ENCODE measurements at regions not wholly inside any gene's neighbourhood (a gene's known extent, or its start where the extent isn't known, plus 50 kb on each side); places are given as distances from the start of the nearest gene placed in this dataset.
"Not testable (repeated sequence)": the region's sequence is repeated elsewhere in the genome, so short reads cannot be mapped to it uniquely, and the experiment has no call there.

DNA sequence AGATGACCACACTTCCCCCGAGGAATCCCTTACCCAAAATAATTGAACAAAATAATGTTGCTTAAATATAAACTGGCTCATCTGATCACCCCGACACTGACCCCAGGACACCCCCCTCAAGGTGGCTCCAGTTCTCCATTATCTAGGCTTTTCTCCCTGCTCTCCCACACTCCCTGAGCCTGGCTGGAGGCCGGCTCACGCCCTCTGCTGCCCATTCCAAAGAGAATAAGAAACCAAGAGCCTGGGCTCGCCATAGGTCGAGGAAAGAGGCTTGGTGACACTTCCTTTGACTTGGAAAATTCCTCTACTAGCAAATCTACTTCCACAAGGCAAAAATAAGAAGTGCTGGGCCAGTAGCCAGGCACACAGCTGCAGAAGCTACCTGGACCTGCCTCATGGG is 63.3 kb upstream of the OR4C13 start:
- not testable (repeated sequence) for DNase-seq (ENCODE audit: low read depth); H3K4me3 ChIP-seq (ENCODE audit: low read depth, low read length)
- TF ChIP-seq, protein P1, sequence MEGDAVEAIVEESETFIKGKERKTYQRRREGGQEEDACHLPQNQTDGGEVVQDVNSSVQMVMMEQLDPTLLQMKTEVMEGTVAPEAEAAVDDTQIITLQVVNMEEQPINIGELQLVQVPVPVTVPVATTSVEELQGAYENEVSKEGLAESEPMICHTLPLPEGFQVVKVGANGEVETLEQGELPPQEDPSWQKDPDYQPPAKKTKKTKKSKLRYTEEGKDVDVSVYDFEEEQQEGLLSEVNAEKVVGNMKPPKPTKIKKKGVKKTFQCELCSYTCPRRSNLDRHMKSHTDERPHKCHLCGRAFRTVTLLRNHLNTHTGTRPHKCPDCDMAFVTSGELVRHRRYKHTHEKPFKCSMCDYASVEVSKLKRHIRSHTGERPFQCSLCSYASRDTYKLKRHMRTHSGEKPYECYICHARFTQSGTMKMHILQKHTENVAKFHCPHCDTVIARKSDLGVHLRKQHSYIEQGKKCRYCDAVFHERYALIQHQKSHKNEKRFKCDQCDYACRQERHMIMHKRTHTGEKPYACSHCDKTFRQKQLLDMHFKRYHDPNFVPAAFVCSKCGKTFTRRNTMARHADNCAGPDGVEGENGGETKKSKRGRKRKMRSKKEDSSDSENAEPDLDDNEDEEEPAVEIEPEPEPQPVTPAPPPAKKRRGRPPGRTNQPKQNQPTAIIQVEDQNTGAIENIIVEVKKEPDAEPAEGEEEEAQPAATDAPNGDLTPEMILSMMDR (IDR thresholded peaks at IDR 0.05; ENCODE audit: control insufficient read depth, extremely low read depth, insufficient read depth) = peak; percentile 46

DNA sequence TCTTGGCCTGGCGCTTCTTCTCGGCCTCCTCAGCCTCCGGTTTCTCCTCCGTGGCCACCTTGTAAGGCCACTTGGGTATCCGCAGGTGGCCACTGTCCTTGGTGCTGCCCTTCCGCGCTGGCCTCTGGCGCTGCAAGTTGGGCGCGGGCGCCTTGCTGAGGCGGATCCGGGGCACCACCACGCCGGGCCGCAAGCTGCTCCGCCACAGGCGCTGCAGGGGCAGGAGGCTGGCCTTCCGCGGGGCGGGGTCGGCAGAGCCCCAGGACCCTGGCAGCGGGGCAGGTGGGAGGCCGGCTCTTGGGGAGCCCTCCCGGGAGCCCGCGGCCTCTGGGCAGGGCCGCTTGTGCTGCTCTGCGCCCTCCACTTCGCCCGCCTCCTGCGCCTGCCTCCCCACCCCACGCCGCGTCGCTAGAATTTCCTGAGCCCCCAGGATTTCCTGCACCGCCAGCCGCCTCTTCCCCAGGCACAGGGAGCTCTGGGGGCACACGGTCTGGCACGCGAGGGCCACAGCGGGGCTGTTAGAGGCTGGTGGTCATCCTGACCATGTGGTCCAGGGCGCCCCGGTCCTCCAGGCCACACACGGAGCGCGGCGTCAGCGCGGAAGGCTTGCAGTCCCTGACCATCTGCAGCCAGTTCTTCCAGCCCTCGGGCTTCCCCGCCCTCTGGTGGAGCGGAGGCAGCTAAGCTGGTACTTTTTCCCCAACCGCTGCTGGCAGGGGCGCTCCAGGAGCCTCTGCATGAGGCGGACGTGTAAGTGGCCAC is 60.1 kb upstream of the OR4C13 start:
- not testable (repeated sequence) for H3K4me3 ChIP-seq (ENCODE audit: low read depth, low read length); DNase-seq (ENCODE audit: low read depth)

DNA sequence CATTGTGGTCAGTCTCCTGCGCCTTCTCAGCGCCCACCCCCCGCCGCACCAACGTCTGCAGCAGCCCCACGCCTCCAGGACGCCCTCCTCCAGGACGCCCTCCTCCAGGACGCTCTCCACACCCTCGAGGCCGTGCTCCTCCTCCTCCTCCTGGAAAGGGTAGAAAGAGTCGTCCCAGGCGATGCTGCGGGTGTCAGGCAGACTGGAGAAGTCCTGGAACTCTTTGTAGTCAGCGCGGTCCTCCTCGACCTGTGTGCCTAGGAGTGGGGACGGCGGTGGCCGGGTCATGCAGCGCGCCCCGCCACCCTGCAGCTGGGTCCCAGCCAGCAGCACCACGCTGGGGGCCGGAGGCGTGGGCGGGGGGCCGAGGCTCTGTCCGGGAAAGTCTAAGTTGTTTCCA is 58.7 kb upstream of the OR4C13 start:
- not testable (repeated sequence) for DNase-seq (ENCODE audit: low read depth); H3K4me3 ChIP-seq (ENCODE audit: low read depth, low read length)
